Mesendoderm (in vitro differentiated cells): ENCODE measurements at regions not wholly inside any gene's neighbourhood (a gene's known extent, or its start where the extent isn't known, plus 50 kb on each side); places are given as distances from the start of the nearest gene placed in this dataset.

Source experiments
- DNase-seq: peaks from one replicate; pipeline ENCODE4 v3.0.0; 2013
- H2AK5ac ChIP-seq: 2 replicates; pipeline ENCODE4 v1.6.1; 2013; ENCODE audit warnings: low read length, inconsistent platforms
- H2BK120ac ChIP-seq: 2 replicates; pipeline ENCODE4 v1.6.1; 2013; ENCODE audit warnings: low read depth, mild to moderate bottlenecking, low read length, moderate library complexity, mixed read lengths
- H2BK15ac ChIP-seq: replicated peaks from 2 replicates; pipeline ENCODE4 v1.6.1; 2013; ENCODE audit warnings: low read depth, mild to moderate bottlenecking, moderate library complexity
- H2BK5ac ChIP-seq: 2 replicates; pipeline ENCODE4 v1.6.1; 2013; ENCODE audit warnings: low read length, inconsistent platforms
- H3K18ac ChIP-seq: 2 replicates; pipeline ENCODE4 v1.6.1; 2013; ENCODE audit warnings: mild to moderate bottlenecking, low read length, mixed read lengths
- H3K23ac ChIP-seq: one replicate; pipeline ENCODE4 v1.6.1; 2013; ENCODE audit warnings: low read length
- H3K27ac ChIP-seq: 2 replicates; pipeline ENCODE4 v1.5.1; 2013; ENCODE audit warnings: low read depth, mild to moderate bottlenecking, inconsistent platforms, low read length, moderate library complexity
- H3K27me3 ChIP-seq: 2 replicates; pipeline ENCODE4 v1.6.1; 2013; ENCODE audit warnings: low read length, control low read depth, mild to moderate bottlenecking, inconsistent platforms; ENCODE audit not compliant: insufficient read depth, poor library complexity
- H3K36me3 ChIP-seq: 2 replicates; pipeline ENCODE4 v1.6.1; 2013; ENCODE audit warnings: low read length, inconsistent platforms; ENCODE audit not compliant: control insufficient read depth, insufficient read depth
- H3K4ac ChIP-seq: one replicate; pipeline ENCODE4 v1.6.1; 2013; ENCODE audit warnings: low read depth, mild to moderate bottlenecking, low read length, moderate library complexity
- H3K4me1 ChIP-seq: 2 replicates; pipeline ENCODE4 v1.6.1; 2013; ENCODE audit warnings: low read depth, low read length, inconsistent platforms; ENCODE audit not compliant: control insufficient read depth
- H3K4me2 ChIP-seq: 2 replicates; pipeline ENCODE4 v1.6.1; 2013; ENCODE audit warnings: low read length
- H3K4me3 ChIP-seq: 2 replicates; pipeline ENCODE4 v1.5.1; 2013; ENCODE audit warnings: mild to moderate bottlenecking, low read length
- H3K56ac ChIP-seq: one replicate; pipeline ENCODE4 v1.6.1; 2013; ENCODE audit warnings: low read length
- H3K79me1 ChIP-seq: 2 replicates; pipeline ENCODE4 v1.6.1; 2013; ENCODE audit warnings: low read length, inconsistent platforms
- H3K79me2 ChIP-seq: 2 replicates; pipeline ENCODE4 v1.6.1; 2013; ENCODE audit warnings: mild to moderate bottlenecking, low read length; ENCODE audit not compliant: control insufficient read depth, insufficient read depth
- H3K9ac ChIP-seq: 2 replicates; pipeline ENCODE4 v1.6.1; 2013; ENCODE audit warnings: low read length, inconsistent platforms
- H4K5ac ChIP-seq: one replicate; pipeline ENCODE4 v1.6.1; 2013; ENCODE audit warnings: low read length
- H4K8ac ChIP-seq: one replicate; pipeline ENCODE4 v1.6.1; 2013; ENCODE audit warnings: low read depth, mild to moderate bottlenecking, control low read depth, low read length, moderate library complexity
- WGBS: extraction: QIAGEN DNeasy Blood & Tissue Kit; methylation state at CpG from one replicate; pipeline ENCODE4 v1.1.7; 2013; ENCODE audit warnings: low lambda C conversion rate, missing lambda C conversion rate; ENCODE audit not compliant: insufficient coverage; ENCODE audit errors: extremely low coverage; 5-methylcytosine and 5-hydroxymethylcytosine counted together

GRCh38 chr1:29444782-29445729 lies 208.7 kb downstream of the PTPRU start:
- Histone ChIP-seq H3K4me1 (peaks cover 5% of the 10 kb centered on the region), H3K4me2 (no peak overlapping the region), H4K8ac (no peak overlapping the region), H3K79me2 (no peaks in the 10 kb centered on the region), H3K27ac (no peak overlapping the region), H2BK120ac (no peak overlapping the region), H3K4ac (no peak overlapping the region), H3K18ac (no peak overlapping the region), H3K36me3 (no peaks in the 10 kb centered on the region), H2BK5ac (no peak overlapping the region), H3K9ac (no peak overlapping the region), H2AK5ac (no peak overlapping the region), H3K4me3 (no peak overlapping the region), H3K79me1 (no peaks in the 10 kb centered on the region), H3K27me3 (no peaks in the 10 kb centered on the region), H3K23ac (peak overlapping the region; percentile 24), H2BK15ac (no peak overlapping the region), H3K56ac (no peak overlapping the region), H4K5ac (no peak overlapping the region)
- no CpG with 5 or more reads among the region's 13 CpGs for WGBS
- DNase-seq = no peak

DNA sequence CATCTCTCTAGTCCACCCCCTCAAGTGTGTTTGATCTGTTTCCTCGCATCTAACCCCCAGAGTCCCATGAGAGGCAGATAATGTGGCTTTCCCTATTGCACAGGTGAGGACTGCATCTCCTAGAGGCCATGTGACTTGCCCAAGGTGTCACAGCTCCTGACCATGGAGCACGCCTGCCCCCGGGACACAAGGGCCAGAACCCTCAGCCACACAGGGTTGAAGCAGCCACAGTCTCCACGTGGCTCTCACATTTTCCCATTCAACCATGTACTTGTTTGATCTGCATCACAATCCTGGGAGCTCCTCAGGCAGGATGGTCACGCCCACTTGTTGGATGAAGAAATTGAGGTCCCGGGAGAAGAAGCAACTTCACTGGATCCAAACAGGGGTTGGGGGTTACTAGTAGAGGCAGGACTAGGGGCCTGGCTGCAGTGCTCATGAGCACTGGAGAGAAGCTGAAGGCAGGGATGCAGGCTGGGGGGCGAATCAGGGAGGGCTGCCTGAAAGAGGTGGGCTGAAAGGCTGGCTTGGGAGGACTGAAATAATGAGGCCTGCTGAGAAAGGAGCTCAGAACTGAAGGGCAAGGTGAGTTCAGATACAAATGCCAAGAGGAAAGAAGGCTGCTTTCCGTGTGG lies 207.9 kb downstream of the PTPRU start:
- no peak overlapping the region for H2BK15ac ChIP-seq
- H3K9ac ChIP-seq = no peak overlapping the region
- no peak overlapping the region for H3K23ac ChIP-seq
- no peak overlapping the region for H3K18ac ChIP-seq
- no peak overlapping the region for H3K4me3 ChIP-seq
- H3K4me2 ChIP-seq = no peak overlapping the region
- no peak overlapping the region for H2BK120ac ChIP-seq
- DNase-seq = no peak
- no peaks in the 10 kb centered on the region for H3K36me3 ChIP-seq
- no peaks in the 10 kb centered on the region for H3K79me1 ChIP-seq
- peaks cover 5% of the 10 kb centered on the region for H3K4me1 ChIP-seq
- WGBS = no CpG with 5 or more reads among the region's 8 CpGs
- no peak overlapping the region for H3K56ac ChIP-seq
- H3K4ac ChIP-seq = no peak overlapping the region
- no peak overlapping the region for H2AK5ac ChIP-seq
- no peak overlapping the region for H3K27ac ChIP-seq
- no peaks in the 10 kb centered on the region for H3K27me3 ChIP-seq
- no peaks in the 10 kb centered on the region for H3K79me2 ChIP-seq
- no peak overlapping the region for H4K5ac ChIP-seq
- no peak overlapping the region for H2BK5ac ChIP-seq
- no peak overlapping the region for H4K8ac ChIP-seq

DNA sequence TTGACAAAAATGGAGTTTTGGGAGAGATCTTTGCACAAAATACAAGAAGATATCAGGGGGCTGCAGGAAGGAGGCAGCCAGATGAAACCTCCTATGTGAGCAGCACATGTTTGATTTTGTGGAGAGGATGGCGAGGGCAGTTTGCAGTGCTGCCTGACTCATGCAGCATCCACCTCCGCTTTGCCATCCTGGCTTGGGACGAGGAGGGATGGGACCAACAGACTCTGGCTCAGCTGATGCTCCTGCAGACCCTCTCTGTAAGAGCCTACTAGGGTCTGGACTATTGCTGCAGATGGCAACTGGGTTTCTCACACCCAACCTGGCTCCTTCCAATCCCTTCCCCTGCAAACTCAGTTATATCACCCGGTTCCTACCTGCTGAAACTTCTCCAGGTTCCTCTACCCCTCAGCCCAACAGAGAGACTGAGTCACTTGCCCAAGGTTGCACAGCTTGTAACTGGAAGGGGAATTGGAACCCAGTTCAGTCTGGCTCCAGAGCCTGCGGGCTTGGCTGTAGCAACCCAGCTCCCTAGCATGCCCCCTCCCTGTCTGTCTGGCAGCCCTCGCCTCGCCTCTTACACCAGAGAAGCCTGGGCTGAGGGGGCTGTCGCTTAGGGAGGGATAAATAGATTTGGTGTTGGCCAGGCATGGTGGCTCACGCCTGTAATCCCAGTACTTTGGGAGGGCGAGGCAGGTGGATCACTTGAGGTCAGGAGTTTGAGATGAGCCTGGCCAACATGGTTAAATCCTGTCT lies 205.8 kb downstream of the PTPRU start:
- H3K9ac ChIP-seq = no peak overlapping the region
- no peak overlapping the region for H3K4me3 ChIP-seq
- H3K27me3 ChIP-seq = no peaks in the 10 kb centered on the region
- H3K4me1 ChIP-seq = peaks cover 5% of the 10 kb centered on the region
- WGBS = no CpG with 5 or more reads among the region's 10 CpGs
- DNase-seq = no peak
- no peak overlapping the region for H2BK15ac ChIP-seq
- no peaks in the 10 kb centered on the region for H3K36me3 ChIP-seq
- no peak overlapping the region for H4K5ac ChIP-seq
- no peak overlapping the region for H3K27ac ChIP-seq
- H3K56ac ChIP-seq = no peak overlapping the region
- no peaks in the 10 kb centered on the region for H3K79me2 ChIP-seq
- H3K23ac ChIP-seq = no peak overlapping the region
- no peak overlapping the region for H2AK5ac ChIP-seq
- H2BK120ac ChIP-seq = no peak overlapping the region
- no peak overlapping the region for H4K8ac ChIP-seq
- H3K4ac ChIP-seq = no peak overlapping the region
- H3K18ac ChIP-seq = no peak overlapping the region
- no peak overlapping the region for H3K4me2 ChIP-seq
- no peak overlapping the region for H2BK5ac ChIP-seq
- no peaks in the 10 kb centered on the region for H3K79me1 ChIP-seq

- H2BK15ac ChIP-seq = no peak overlapping the region
- H3K79me1 ChIP-seq = no peaks in the 10 kb centered on the region
- H2AK5ac ChIP-seq = no peak overlapping the region
- H3K27me3 ChIP-seq = no peaks in the 10 kb centered on the region
- peaks cover 5% of the 10 kb centered on the region for H3K4me1 ChIP-seq
- H3K9ac ChIP-seq = no peak overlapping the region
- no peak overlapping the region for H3K23ac ChIP-seq
- H4K5ac ChIP-seq = no peak overlapping the region
- no peaks in the 10 kb centered on the region for H3K36me3 ChIP-seq
- H4K8ac ChIP-seq = no peak overlapping the region
- no peak overlapping the region for H2BK120ac ChIP-seq
- H3K4me3 ChIP-seq = no peak overlapping the region
- no peak overlapping the region for H3K18ac ChIP-seq
- no peaks in the 10 kb centered on the region for H3K79me2 ChIP-seq
- H3K56ac ChIP-seq = no peak overlapping the region
- no peak overlapping the region for H3K4me2 ChIP-seq
- no peak for DNase-seq
- H3K27ac ChIP-seq = no peak overlapping the region
- no peak overlapping the region for H3K4ac ChIP-seq
- no peak overlapping the region for H2BK5ac ChIP-seq
- WGBS = no CpG with 5 or more reads among the region's 7 CpGs
These were observed 203.3 kb downstream of the PTPRU start for GRCh38 chr1:29439615-29440014.

- DNase-seq = no peak
- Histone ChIP-seq H3K4ac (no peak overlapping the region), H2BK15ac (no peak overlapping the region), H4K8ac (no peak overlapping the region), H3K79me1 (no peaks in the 10 kb centered on the region), H3K27me3 (no peaks in the 10 kb centered on the region), H3K9ac (no peak overlapping the region), H3K18ac (no peak overlapping the region), H3K36me3 (no peaks in the 10 kb centered on the region), H4K5ac (no peak overlapping the region), H3K79me2 (no peaks in the 10 kb centered on the region), H2BK5ac (no peak overlapping the region), H3K23ac (no peak overlapping the region), H3K4me3 (no peak overlapping the region), H3K4me1 (peaks cover 5% of the 10 kb centered on the region), H3K27ac (no peak overlapping the region), H2BK120ac (no peak overlapping the region), H2AK5ac (no peak overlapping the region), H3K4me2 (no peak overlapping the region), H3K56ac (no peak overlapping the region)
- no CpG with 5 or more reads among the region's 10 CpGs for WGBS
These were observed 202.7 kb downstream of the PTPRU start for GRCh38 chr1:29438991-29439390.
